ENCODE measurements at regions not wholly inside any gene's neighbourhood (a gene's known extent, or its start where the extent isn't known, plus 50 kb on each side); places are given as distances from the start of the nearest gene placed in this dataset.

DNA sequence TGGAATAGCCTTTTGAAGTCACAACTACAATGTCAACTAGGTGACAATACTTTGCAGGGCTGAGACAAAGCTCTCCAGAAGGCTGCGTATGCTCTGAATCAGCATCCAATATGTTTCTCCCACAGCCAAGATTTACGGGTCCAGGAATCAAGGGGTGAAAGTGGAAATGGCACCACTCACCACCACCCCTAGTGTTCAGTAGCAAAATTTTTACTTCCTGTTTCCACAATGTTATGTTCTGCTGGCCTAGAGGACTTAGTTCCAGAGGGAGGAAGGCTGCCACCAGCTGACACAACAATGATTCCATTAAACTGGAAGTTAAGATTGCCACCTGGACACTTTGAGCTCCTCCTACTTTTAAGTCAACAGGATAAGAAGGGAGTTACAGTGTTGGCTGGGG is 68.5 kb upstream of the MPEG1 start:
- DNase-seq (ENCODE audit: low read depth, low spot score) = no peak
- dilution Hi-C loops (cut with MboI; ENCODE audit: extremely low pct_ligation_motif_present, low sequenced_read_pairs) (no loop called here), intact Hi-C loops (cut with micrococcal nuclease) (no loop called here)
- H3K9ac ChIP-seq (replicated peaks; ENCODE audit: extremely low read depth, insufficient read depth, low read length) = no peak overlapping the region
- no peaks in the 10 kb centered on the region for H3K9me1 ChIP-seq (replicated peaks; ENCODE audit: control insufficient read depth, extremely low read depth, insufficient read depth, low read length)
- no peak for FAIRE-seq
- H3K4me3 ChIP-seq (replicated peaks in 1 of 3; ENCODE audit: insufficient read depth in 1 of 3, low read depth in 1 of 3, low read length in 3 of 3) = no peak overlapping the region
- H3K27ac ChIP-seq (ENCODE audit: insufficient read depth, low read depth, low read length) = no peak overlapping the region
- H3K27me3 ChIP-seq (ENCODE audit: control insufficient read depth in 2 of 2, insufficient read depth in 2 of 2, low read length in 2 of 2) = no peaks in the 10 kb centered on the region
- ChIA-PET POLR2A (no interaction called here), CTCF (interaction anchor here (1.5 kb wide), 1 partner anchor 109 kb away, joined by 4 read pairs; the partner anchor contains the start of gene DTX4)
- H4K20me1 ChIP-seq (replicated peaks; ENCODE audit: control insufficient read depth, extremely low read depth, insufficient read depth, low read length) = no peaks in the 10 kb centered on the region
- BruUV-seq (replicated peaks) = no TSS peak
- H3K36me3 ChIP-seq (ENCODE audit: control insufficient read depth in 2 of 2, extremely low read depth in 1 of 2, insufficient read depth in 2 of 2, low read length in 2 of 2) = no peaks in the 10 kb centered on the region
- no peak overlapping the region for H3K4me2 ChIP-seq (ENCODE audit: insufficient read depth, low read length)
- no peak overlapping the region for H2AFZ ChIP-seq (ENCODE audit: low read depth, low read length)
- no peaks in the 10 kb centered on the region for H3K4me1 ChIP-seq (ENCODE audit: control insufficient read depth, extremely low read depth, insufficient read depth, low read length)
- H3K79me2 ChIP-seq (ENCODE audit: control insufficient read depth, insufficient read depth, low read length) = no peaks in the 10 kb centered on the region
- H3K9me3 ChIP-seq (replicated peaks; ENCODE audit: control insufficient read depth, insufficient read depth, low read length) = no peaks in the 10 kb centered on the region
- no peak for TF ChIP-seq POLR2A (IDR thresholded peaks at IDR 0.05; ENCODE audit: low read depth, low read length)
- no peak for TF ChIP-seq GATA2 (IDR thresholded peaks at IDR 0.05; ENCODE audit: insufficient read depth, insufficient read length, low read depth, low read length)
- no peak for TF ChIP-seq EZH2 (IDR thresholded peaks at IDR 0.05; ENCODE audit: borderline replicate concordance, low read depth, low read length, severe bottlenecking)

DNA sequence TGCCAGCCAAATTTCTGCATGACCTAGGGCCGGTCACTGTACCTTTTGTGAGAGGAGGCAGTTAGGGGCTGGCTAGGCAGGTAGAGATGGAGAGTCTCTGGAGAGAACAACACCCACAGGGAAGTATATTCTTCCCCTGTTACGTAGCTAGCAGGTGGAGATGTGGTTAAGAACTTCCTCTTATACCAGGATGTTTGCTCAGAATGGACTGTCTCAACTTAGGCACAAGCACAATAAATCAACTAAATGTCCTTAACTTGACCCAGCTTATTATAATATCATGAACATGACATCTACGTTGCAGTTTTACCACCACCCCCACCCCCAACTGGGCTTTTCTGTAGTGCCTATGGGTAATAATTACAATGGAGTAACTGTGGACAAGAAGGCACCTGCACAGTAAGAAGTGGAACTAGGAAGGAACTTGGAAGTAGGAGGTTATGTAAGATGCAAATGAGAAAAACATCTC is 60.7 kb upstream of the MPEG1 start:
- Histone ChIP-seq H3K9me3 (replicated peaks; ENCODE audit: control insufficient read depth, insufficient read depth, low read length) (no peaks in the 10 kb centered on the region), H3K9ac (replicated peaks; ENCODE audit: extremely low read depth, insufficient read depth, low read length) (no peak overlapping the region), H3K27me3 (ENCODE audit: control insufficient read depth in 2 of 2, insufficient read depth in 2 of 2, low read length in 2 of 2) (no peaks in the 10 kb centered on the region), H3K79me2 (ENCODE audit: control insufficient read depth, insufficient read depth, low read length) (no peaks in the 10 kb centered on the region), H4K20me1 (replicated peaks; ENCODE audit: control insufficient read depth, extremely low read depth, insufficient read depth, low read length) (no peaks in the 10 kb centered on the region), H3K4me1 (ENCODE audit: control insufficient read depth, extremely low read depth, insufficient read depth, low read length) (no peaks in the 10 kb centered on the region), H2AFZ (ENCODE audit: low read depth, low read length) (no peak overlapping the region), H3K4me2 (ENCODE audit: insufficient read depth, low read length) (no peak overlapping the region), H3K27ac (ENCODE audit: insufficient read depth, low read depth, low read length) (no peak overlapping the region), H3K9me1 (replicated peaks; ENCODE audit: control insufficient read depth, extremely low read depth, insufficient read depth, low read length) (no peaks in the 10 kb centered on the region), H3K36me3 (ENCODE audit: control insufficient read depth in 2 of 2, extremely low read depth in 1 of 2, insufficient read depth in 2 of 2, low read length in 2 of 2) (no peaks in the 10 kb centered on the region), H3K4me3 (replicated peaks in 1 of 3; ENCODE audit: insufficient read depth in 1 of 3, low read depth in 1 of 3, low read length in 3 of 3) (no peak overlapping the region)
- FAIRE-seq (no peak), DNase-seq (ENCODE audit: low read depth, low spot score) (no peak)
- dilution Hi-C loops (cut with MboI; ENCODE audit: extremely low pct_ligation_motif_present, low sequenced_read_pairs) (no loop called here), intact Hi-C loops (cut with micrococcal nuclease) (no loop called here)
- TF ChIP-seq EZH2 (IDR thresholded peaks at IDR 0.05; ENCODE audit: borderline replicate concordance, low read depth, low read length, severe bottlenecking) (no peak), POLR2AphosphoS5 (IDR thresholded peaks at IDR 0.05; ENCODE audit: insufficient read depth, low read depth, low read length) (no peak), JUN (IDR thresholded peaks at IDR 0.05; ENCODE audit: borderline replicate concordance, insufficient read depth, insufficient read length, low read depth) (no peak)
- CTCF ChIA-PET = interaction anchor here (1.2 kb wide), 1 partner anchor 102 kb away, joined by 4 read pairs; the partner anchor contains the start of gene DTX4
- POLR2A ChIA-PET = no interaction called here
- no TSS peak for BruUV-seq (replicated peaks)

Data from endothelial cell of umbilical vein (primary cell).